OCI-LY1 (cell line): ENCODE measurements at regions not wholly inside any gene's neighbourhood (a gene's known extent, or its start where the extent isn't known, plus 50 kb on each side); places are given as distances from the start of the nearest gene placed in this dataset.

Experiments
- EZH2 ChIP-seq: fragments of 200-600 bp; sonication (generic), shearing (Covaris generic); IDR thresholded peaks from 2 replicates; pipeline ENCODE4 v1.8.0; 2017; ENCODE audit warnings: borderline replicate concordance, mixed run types, mild to moderate bottlenecking, antibody characterized with exemption, low read length, moderate library complexity, mixed read lengths
- TF ChIP-seq, protein P1 (sequence below): fragments of 200-600 bp; sonication (generic), shearing (Covaris generic); IDR thresholded peaks from 2 replicates; pipeline ENCODE4 v1.5.1; 2017; ENCODE audit warnings: mild to moderate bottlenecking, antibody characterized with exemption, low read length, moderate library complexity, mixed read lengths

GRCh38 chr5:117881426-117882230 is 1106.7 kb downstream of the DTWD2 start:
- TF ChIP-seq, protein P1, sequence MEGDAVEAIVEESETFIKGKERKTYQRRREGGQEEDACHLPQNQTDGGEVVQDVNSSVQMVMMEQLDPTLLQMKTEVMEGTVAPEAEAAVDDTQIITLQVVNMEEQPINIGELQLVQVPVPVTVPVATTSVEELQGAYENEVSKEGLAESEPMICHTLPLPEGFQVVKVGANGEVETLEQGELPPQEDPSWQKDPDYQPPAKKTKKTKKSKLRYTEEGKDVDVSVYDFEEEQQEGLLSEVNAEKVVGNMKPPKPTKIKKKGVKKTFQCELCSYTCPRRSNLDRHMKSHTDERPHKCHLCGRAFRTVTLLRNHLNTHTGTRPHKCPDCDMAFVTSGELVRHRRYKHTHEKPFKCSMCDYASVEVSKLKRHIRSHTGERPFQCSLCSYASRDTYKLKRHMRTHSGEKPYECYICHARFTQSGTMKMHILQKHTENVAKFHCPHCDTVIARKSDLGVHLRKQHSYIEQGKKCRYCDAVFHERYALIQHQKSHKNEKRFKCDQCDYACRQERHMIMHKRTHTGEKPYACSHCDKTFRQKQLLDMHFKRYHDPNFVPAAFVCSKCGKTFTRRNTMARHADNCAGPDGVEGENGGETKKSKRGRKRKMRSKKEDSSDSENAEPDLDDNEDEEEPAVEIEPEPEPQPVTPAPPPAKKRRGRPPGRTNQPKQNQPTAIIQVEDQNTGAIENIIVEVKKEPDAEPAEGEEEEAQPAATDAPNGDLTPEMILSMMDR: no peak
- TF ChIP-seq EZH2: no peak
